H1 (cell line): ENCODE measurements at regions not wholly inside any gene's neighbourhood (a gene's known extent, or its start where the extent isn't known, plus 50 kb on each side); places are given as distances from the start of the nearest gene placed in this dataset.

Experiments used
- CHD1 ChIP-seq: IDR thresholded peaks from 2 replicates; pipeline ENCODE4 v1.6.1; 2012; ENCODE audit warnings: low read depth, low read length, improper control_type of control experiment
- HDAC2 ChIP-seq, 2 experiments: fragments of 300-600 bp in 1 of 2; sonication (generic) in 1 of 2; IDR thresholded peaks; 2 replicates each; pipeline ENCODE4 v1.6.1; 2011 to 2012; ENCODE audit warnings: low read depth in 2 of 2, low read length in 2 of 2, mild to moderate bottlenecking in 2 of 2, moderate library complexity in 2 of 2, borderline replicate concordance in 1 of 2, inconsistent platforms in 1 of 2
- POLR2AphosphoS5 ChIP-seq: IDR thresholded peaks from 2 replicates; pipeline ENCODE4 v1.6.1; 2011; ENCODE audit warnings: low read depth, low read length
- SIN3A ChIP-seq, 2 experiments: IDR thresholded peaks in 1 of 2; conservative IDR thresholded peaks in 1 of 2; 2 replicates each; pipeline ENCODE4 v1.6.1; 2011 to 2012; ENCODE audit warnings: low read length in 2 of 2, improper control_type of control experiment in 1 of 2, low read depth in 1 of 2, mild to moderate bottlenecking in 1 of 2
- TAF7 ChIP-seq: optimal IDR thresholded peaks from 2 replicates; pipeline ENCODE3; 2011; ENCODE audit warnings: low read depth, mild to moderate bottlenecking, inconsistent platforms, low read length, moderate library complexity, borderline replicate concordance
- TF ChIP-seq, protein P1 (sequence below): fragments of 300-600 bp; sonication (generic); IDR thresholded peaks from 2 replicates; pipeline ENCODE4 v1.7.1; 2012; ENCODE audit warnings: low read length, moderate library complexity, mild to moderate bottlenecking, inconsistent platforms; ENCODE audit not compliant: insufficient replicate concordance

DNA sequence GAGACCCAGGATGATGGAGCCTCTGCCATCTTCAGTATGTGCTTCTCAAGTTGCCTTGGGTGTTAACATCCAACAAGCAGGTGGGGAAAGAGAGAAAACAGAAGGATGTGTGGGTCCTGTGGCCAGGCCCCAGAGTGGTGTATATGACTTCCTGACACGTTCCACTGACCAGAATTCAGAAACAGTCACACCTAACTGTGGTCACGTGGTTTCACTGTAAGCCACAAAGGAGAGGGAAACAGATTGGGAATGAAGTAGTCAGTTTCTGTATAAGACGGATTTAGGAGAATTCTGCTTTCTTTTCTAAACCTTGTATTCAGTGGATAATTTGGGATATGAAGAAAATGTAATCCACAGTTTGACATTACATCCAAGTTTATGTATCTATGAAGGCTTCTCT lies 454.1 kb upstream of the IL12A start (continued):
- TF ChIP-seq, protein P1, sequence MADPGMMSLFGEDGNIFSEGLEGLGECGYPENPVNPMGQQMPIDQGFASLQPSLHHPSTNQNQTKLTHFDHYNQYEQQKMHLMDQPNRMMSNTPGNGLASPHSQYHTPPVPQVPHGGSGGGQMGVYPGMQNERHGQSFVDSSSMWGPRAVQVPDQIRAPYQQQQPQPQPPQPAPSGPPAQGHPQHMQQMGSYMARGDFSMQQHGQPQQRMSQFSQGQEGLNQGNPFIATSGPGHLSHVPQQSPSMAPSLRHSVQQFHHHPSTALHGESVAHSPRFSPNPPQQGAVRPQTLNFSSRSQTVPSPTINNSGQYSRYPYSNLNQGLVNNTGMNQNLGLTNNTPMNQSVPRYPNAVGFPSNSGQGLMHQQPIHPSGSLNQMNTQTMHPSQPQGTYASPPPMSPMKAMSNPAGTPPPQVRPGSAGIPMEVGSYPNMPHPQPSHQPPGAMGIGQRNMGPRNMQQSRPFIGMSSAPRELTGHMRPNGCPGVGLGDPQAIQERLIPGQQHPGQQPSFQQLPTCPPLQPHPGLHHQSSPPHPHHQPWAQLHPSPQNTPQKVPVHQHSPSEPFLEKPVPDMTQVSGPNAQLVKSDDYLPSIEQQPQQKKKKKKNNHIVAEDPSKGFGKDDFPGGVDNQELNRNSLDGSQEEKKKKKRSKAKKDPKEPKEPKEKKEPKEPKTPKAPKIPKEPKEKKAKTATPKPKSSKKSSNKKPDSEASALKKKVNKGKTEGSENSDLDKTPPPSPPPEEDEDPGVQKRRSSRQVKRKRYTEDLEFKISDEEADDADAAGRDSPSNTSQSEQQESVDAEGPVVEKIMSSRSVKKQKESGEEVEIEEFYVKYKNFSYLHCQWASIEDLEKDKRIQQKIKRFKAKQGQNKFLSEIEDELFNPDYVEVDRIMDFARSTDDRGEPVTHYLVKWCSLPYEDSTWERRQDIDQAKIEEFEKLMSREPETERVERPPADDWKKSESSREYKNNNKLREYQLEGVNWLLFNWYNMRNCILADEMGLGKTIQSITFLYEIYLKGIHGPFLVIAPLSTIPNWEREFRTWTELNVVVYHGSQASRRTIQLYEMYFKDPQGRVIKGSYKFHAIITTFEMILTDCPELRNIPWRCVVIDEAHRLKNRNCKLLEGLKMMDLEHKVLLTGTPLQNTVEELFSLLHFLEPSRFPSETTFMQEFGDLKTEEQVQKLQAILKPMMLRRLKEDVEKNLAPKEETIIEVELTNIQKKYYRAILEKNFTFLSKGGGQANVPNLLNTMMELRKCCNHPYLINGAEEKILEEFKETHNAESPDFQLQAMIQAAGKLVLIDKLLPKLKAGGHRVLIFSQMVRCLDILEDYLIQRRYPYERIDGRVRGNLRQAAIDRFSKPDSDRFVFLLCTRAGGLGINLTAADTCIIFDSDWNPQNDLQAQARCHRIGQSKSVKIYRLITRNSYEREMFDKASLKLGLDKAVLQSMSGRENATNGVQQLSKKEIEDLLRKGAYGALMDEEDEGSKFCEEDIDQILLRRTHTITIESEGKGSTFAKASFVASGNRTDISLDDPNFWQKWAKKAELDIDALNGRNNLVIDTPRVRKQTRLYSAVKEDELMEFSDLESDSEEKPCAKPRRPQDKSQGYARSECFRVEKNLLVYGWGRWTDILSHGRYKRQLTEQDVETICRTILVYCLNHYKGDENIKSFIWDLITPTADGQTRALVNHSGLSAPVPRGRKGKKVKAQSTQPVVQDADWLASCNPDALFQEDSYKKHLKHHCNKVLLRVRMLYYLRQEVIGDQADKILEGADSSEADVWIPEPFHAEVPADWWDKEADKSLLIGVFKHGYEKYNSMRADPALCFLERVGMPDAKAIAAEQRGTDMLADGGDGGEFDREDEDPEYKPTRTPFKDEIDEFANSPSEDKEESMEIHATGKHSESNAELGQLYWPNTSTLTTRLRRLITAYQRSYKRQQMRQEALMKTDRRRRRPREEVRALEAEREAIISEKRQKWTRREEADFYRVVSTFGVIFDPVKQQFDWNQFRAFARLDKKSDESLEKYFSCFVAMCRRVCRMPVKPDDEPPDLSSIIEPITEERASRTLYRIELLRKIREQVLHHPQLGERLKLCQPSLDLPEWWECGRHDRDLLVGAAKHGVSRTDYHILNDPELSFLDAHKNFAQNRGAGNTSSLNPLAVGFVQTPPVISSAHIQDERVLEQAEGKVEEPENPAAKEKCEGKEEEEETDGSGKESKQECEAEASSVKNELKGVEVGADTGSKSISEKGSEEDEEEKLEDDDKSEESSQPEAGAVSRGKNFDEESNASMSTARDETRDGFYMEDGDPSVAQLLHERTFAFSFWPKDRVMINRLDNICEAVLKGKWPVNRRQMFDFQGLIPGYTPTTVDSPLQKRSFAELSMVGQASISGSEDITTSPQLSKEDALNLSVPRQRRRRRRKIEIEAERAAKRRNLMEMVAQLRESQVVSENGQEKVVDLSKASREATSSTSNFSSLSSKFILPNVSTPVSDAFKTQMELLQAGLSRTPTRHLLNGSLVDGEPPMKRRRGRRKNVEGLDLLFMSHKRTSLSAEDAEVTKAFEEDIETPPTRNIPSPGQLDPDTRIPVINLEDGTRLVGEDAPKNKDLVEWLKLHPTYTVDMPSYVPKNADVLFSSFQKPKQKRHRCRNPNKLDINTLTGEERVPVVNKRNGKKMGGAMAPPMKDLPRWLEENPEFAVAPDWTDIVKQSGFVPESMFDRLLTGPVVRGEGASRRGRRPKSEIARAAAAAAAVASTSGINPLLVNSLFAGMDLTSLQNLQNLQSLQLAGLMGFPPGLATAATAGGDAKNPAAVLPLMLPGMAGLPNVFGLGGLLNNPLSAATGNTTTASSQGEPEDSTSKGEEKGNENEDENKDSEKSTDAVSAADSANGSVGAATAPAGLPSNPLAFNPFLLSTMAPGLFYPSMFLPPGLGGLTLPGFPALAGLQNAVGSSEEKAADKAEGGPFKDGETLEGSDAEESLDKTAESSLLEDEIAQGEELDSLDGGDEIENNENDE = no peak
- no peak for TF ChIP-seq CHD1
- TF ChIP-seq SIN3A (conservative IDR thresholded peaks at IDR 0.05 in 1 of 2, IDR thresholded peaks at IDR 0.05 in 1 of 2; ENCODE audit: low read depth in 1 of 2, low read length in 2 of 2) = no peak
- no peak for TF ChIP-seq TAF7
- TF ChIP-seq HDAC2 (IDR thresholded peaks at IDR 0.05; ENCODE audit: borderline replicate concordance in 1 of 2, low read depth in 2 of 2, low read length in 2 of 2) = no peak
- no peak for TF ChIP-seq POLR2AphosphoS5
